GM21619 (cell line): ENCODE measurements at regions not wholly inside any gene's neighbourhood (a gene's known extent, or its start where the extent isn't known, plus 50 kb on each side); places are given as distances from the start of the nearest gene placed in this dataset.
A peak's percentile ranks its signal among the peaks of the same experiment; 100 is the strongest.

Experiments
- ATAC-seq: cut with Tn5 transposase; IDR thresholded peaks from one replicate; pipeline ENCODE4 v1.9.1; 2021; ENCODE audit not compliant: unreplicated experiment

GRCh38 chr20:51335329-51335841 is 207.1 kb downstream of the NFATC2 start:
- no peak for ATAC-seq

- ATAC-seq = no peak
Measured at GRCh38 chr20:51334609-51335008, 207.9 kb downstream of the NFATC2 start.

GRCh38 chr20:51333971-51334370 is 208.5 kb downstream of the NFATC2 start:
- ATAC-seq = no peak

GRCh38 chr20:51333446-51333845 is 209.1 kb downstream of the NFATC2 start:
- ATAC-seq = no peak

GRCh38 chr20:51331481-51331880 is 211.0 kb downstream of the NFATC2 start:
- no peak for ATAC-seq

GRCh38 chr20:51329845-51330244 is 212.7 kb downstream of the NFATC2 start:
- ATAC-seq = no peak

GRCh38 chr20:51327251-51327841 is 215.2 kb downstream of the NFATC2 start:
- ATAC-seq = no peak

GRCh38 chr20:51326201-51326819 is 216.2 kb downstream of the NFATC2 start:
- ATAC-seq = no peak

- ATAC-seq = no peak
Measured at GRCh38 chr20:51322164-51322707, 220.3 kb downstream of the NFATC2 start.

- no peak for ATAC-seq
Measured at GRCh38 chr20:51321343-51322163, 221.0 kb downstream of the NFATC2 start.

GRCh38 chr20:51319522-51319921 is 223.0 kb downstream of the NFATC2 start:
- no peak for ATAC-seq

GRCh38 chr20:51318058-51318949 is 224.2 kb downstream of the NFATC2 start:
- no peak for ATAC-seq

- no peak for ATAC-seq
Measured at GRCh38 chr20:51315390-51315789, 227.1 kb downstream of the NFATC2 start.

- no peak for ATAC-seq
Measured at GRCh38 chr20:51313358-51313827, 229.1 kb downstream of the NFATC2 start.

- ATAC-seq = no peak
Measured at GRCh38 chr20:51312480-51312783, 230.1 kb downstream of the NFATC2 start.

- ATAC-seq = no peak
Measured at GRCh38 chr20:51311636-51312479, 230.7 kb downstream of the NFATC2 start.

- no peak for ATAC-seq
Measured at GRCh38 chr20:51310216-51310615, 232.3 kb downstream of the NFATC2 start.

GRCh38 chr20:51309128-51309527 is 233.4 kb downstream of the NFATC2 start:
- no peak for ATAC-seq

GRCh38 chr20:51306521-51307358 is 235.8 kb downstream of the NFATC2 start:
- peak; percentile 62 for ATAC-seq
